CD14-positive monocyte (primary cell): ENCODE measurements at regions not wholly inside any gene's neighbourhood (a gene's known extent, or its start where the extent isn't known, plus 50 kb on each side); places are given as distances from the start of the nearest gene placed in this dataset.

Experiments
- DNase-seq, 3 donors: peaks; one replicate each; pipeline ENCODE4 v3.0.0-alpha.2; 2011 to 2022
- H2AFZ ChIP-seq: 2 replicates; pipeline ENCODE4 v1.6.0; 2012; ENCODE audit warnings: mild to moderate bottlenecking, low read depth, low read length, inconsistent platforms; ENCODE audit not compliant: insufficient read depth, poor library complexity, severe bottlenecking
- H3K27ac ChIP-seq, 2 donors: 1 replicate in 1 of 2; 2 replicates in 1 of 2; pipeline ENCODE4 v1.5.1; 2012 to 2013; ENCODE audit warnings: low read length in 2 of 2, control low read depth in 1 of 2, inconsistent platforms in 1 of 2, low read depth in 1 of 2, mild to moderate bottlenecking in 1 of 2
- H3K27me3 ChIP-seq, 2 donors: one replicate each; pipeline versions ENCODE4 v1.6.0 to v1.6.1; 2011 to 2013; ENCODE audit warnings: low read length in 2 of 2; ENCODE audit not compliant: control insufficient read depth in 2 of 2, insufficient read depth in 2 of 2
- H3K36me3 ChIP-seq, 2 donors: replicated peaks in 1 of 2; 1 replicate in 1 of 2; 2 replicates in 1 of 2; pipeline versions ENCODE4 v1.5.1 to v1.6.1; 2012 to 2013; ENCODE audit warnings: low read length in 2 of 2, control low read depth in 1 of 2, inconsistent platforms in 1 of 2, mild to moderate bottlenecking in 1 of 2; ENCODE audit not compliant: insufficient read depth in 2 of 2, control insufficient read depth in 1 of 2
- H3K4me1 ChIP-seq, 2 donors: 1 replicate in 1 of 2; 2 replicates in 1 of 2; pipeline versions ENCODE4 v1.5.1 to v1.6.1; 2012 to 2013; ENCODE audit warnings: low read length in 2 of 2, control low read depth in 1 of 2, inconsistent platforms in 1 of 2, mild to moderate bottlenecking in 1 of 2, moderate library complexity in 1 of 2; ENCODE audit not compliant: insufficient read depth in 2 of 2, control insufficient read depth in 1 of 2
- H3K4me2 ChIP-seq: replicated peaks from 2 replicates; pipeline ENCODE3; 2012; ENCODE audit warnings: low read length, moderate library complexity, mild to moderate bottlenecking; ENCODE audit not compliant: poor library complexity, severe bottlenecking; ENCODE audit errors: extremely low read depth
- H3K4me3 ChIP-seq, 3 experiments: fragments of 200-600 bp in 1 of 3; sonication (generic) in 1 of 3; replicated peaks in 1 of 3; 1 replicate in 2 of 3; 2 replicates in 1 of 3; pipeline ENCODE4 v1.5.1; 2011 to 2013; ENCODE audit warnings: low read length in 3 of 3, mild to moderate bottlenecking in 3 of 3, control low read depth in 2 of 3, low read depth in 2 of 3, inconsistent platforms in 1 of 3, moderate library complexity in 1 of 3
- H3K79me2 ChIP-seq: 2 replicates; pipeline ENCODE4 v1.6.0; 2012; ENCODE audit warnings: mild to moderate bottlenecking, control low read depth, inconsistent platforms, low read length, moderate library complexity; ENCODE audit not compliant: insufficient read depth
- H3K9ac ChIP-seq: 2 replicates; pipeline ENCODE4 v1.6.0; 2017; ENCODE audit warnings: low read length, mild to moderate bottlenecking; ENCODE audit not compliant: insufficient read depth, poor library complexity, severe bottlenecking
- H3K9me3 ChIP-seq, 2 donors: replicated peaks in 1 of 2; 1 replicate in 1 of 2; 2 replicates in 1 of 2; pipeline versions ENCODE4 v1.5.1 to v1.6.1; 2012 to 2013; ENCODE audit warnings: low read length in 2 of 2, control low read depth in 1 of 2; ENCODE audit not compliant: control insufficient read depth in 1 of 2, insufficient read depth in 1 of 2
- H4K20me1 ChIP-seq: 2 replicates; pipeline ENCODE4 v1.6.0; 2012; ENCODE audit warnings: mild to moderate bottlenecking, low read length, control low read depth, moderate library complexity; ENCODE audit not compliant: insufficient read depth
- H3K27ac Mint-ChIP-seq, 7 donors: one replicate each; pipeline ENCODE4 v1.8.0; 2020; ENCODE audit warnings: mild to moderate bottlenecking in 7 of 7, mixed read lengths in 7 of 7, moderate library complexity in 6 of 7, inconsistent platforms in 2 of 7
- H3K27me3 Mint-ChIP-seq, 3 donors: one replicate each; pipeline ENCODE4 v1.8.0; 2021 to 2022; ENCODE audit warnings: low read depth in 3 of 3, mild to moderate bottlenecking in 3 of 3, mixed read lengths in 3 of 3, moderate library complexity in 3 of 3, inconsistent platforms in 1 of 3
- H3K36me3 Mint-ChIP-seq, 2 donors: one replicate each; pipeline ENCODE4 v1.8.0; 2020; ENCODE audit warnings: mixed read lengths in 2 of 2, inconsistent platforms in 1 of 2, mild to moderate bottlenecking in 1 of 2
- H3K4me1 Mint-ChIP-seq: one replicate; pipeline ENCODE4 v1.8.0; 2020; ENCODE audit warnings: mild to moderate bottlenecking, mixed read lengths
- H3K4me3 Mint-ChIP-seq, 2 donors: one replicate each; pipeline ENCODE4 v1.8.0; 2020; ENCODE audit warnings: mild to moderate bottlenecking in 2 of 2, mixed read lengths in 2 of 2, moderate library complexity in 1 of 2
- H3K9me3 Mint-ChIP-seq, 7 donors: one replicate each; pipeline ENCODE4 v1.8.0; 2020 to 2022; ENCODE audit warnings: mixed read lengths in 7 of 7, mild to moderate bottlenecking in 6 of 7, moderate library complexity in 6 of 7, inconsistent platforms in 2 of 7
- WGBS: methylation state at CpG from one replicate; pipeline ENCODE4 v1.1.5; 2013; ENCODE audit warnings: missing lambda C conversion rate; ENCODE audit not compliant: insufficient coverage; 5-methylcytosine and 5-hydroxymethylcytosine counted together
- intact Hi-C, 2 donors: fragments of 100-400 bp; cut with micrococcal nuclease; formaldehyde crosslinking; loops; one replicate each; pipeline versions ENCODE4 v1.15.0 to v1.15.1; 2023
- TF ChIP-seq, protein P1 (sequence below): fragments of 200-600 bp; IDR thresholded peaks from one replicate; pipeline ENCODE4 v1.8.0; 2022; ENCODE audit warnings: antibody characterized with exemption, mild to moderate bottlenecking

DNA sequence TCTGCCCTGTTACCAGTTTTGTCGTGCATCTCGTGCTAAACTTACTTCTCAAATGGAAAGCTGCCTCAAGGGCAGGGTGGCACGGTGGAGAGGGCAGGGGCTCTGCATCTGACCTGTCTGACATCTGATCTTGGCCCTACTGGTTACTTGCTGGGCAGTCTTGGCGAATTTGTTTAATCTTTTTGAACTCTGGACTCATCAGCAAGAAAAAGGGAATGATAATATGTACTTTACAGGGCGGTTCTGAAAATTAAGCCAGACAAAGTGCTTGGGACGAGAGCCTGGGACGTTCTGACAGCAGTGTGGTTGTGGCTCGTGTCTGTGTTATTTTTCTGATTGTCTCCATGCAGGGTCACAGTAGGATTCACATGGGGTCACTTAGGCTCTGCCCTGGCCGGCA lies 659.3 kb downstream of the VRK1 start:
- Histone ChIP-seq H2AFZ (no peak overlapping the region), H3K4me2 (no peak overlapping the region), H4K20me1 (no peaks in the 10 kb centered on the region), H3K9ac (no peak overlapping the region), H3K79me2 (no peaks in the 10 kb centered on the region), H3K27ac (no peak overlapping the region), H3K27me3 (no peaks in the 10 kb centered on the region), H3K4me1 (peaks cover 0 to 7% of the 10 kb centered on the region in 2 donors), H3K9me3 (no peaks in the 10 kb centered on the region), H3K4me3 (no peak overlapping the region), H3K36me3 (no peaks in the 10 kb centered on the region)
- intact Hi-C loops, result no loop called here
- H3K4me1 Mint-ChIP-seq, result peaks cover 13% of the 10 kb centered on the region
- WGBS, result 86% methylated on average over 7 of the region's 9 CpGs
- no peaks in the 10 kb centered on the region for H3K36me3 Mint-ChIP-seq
- H3K9me3 Mint-ChIP-seq, result peaks cover 0 to 6% (median 0%) of the 10 kb centered on the region in 7 donors
- H3K27me3 Mint-ChIP-seq, result peaks cover 8 to 17% (median 11%) of the 10 kb centered on the region in 3 donors
- H3K4me3 Mint-ChIP-seq, result no peak overlapping the region
- DNase-seq, result no peak
- TF ChIP-seq, protein P1, sequence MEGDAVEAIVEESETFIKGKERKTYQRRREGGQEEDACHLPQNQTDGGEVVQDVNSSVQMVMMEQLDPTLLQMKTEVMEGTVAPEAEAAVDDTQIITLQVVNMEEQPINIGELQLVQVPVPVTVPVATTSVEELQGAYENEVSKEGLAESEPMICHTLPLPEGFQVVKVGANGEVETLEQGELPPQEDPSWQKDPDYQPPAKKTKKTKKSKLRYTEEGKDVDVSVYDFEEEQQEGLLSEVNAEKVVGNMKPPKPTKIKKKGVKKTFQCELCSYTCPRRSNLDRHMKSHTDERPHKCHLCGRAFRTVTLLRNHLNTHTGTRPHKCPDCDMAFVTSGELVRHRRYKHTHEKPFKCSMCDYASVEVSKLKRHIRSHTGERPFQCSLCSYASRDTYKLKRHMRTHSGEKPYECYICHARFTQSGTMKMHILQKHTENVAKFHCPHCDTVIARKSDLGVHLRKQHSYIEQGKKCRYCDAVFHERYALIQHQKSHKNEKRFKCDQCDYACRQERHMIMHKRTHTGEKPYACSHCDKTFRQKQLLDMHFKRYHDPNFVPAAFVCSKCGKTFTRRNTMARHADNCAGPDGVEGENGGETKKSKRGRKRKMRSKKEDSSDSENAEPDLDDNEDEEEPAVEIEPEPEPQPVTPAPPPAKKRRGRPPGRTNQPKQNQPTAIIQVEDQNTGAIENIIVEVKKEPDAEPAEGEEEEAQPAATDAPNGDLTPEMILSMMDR, result no peak
- H3K27ac Mint-ChIP-seq, result no peak overlapping the region

- H3K9ac ChIP-seq, result no peak overlapping the region
- no peaks in the 10 kb centered on the region for H3K36me3 ChIP-seq
- no peak overlapping the region for H3K4me3 ChIP-seq
- Mint-ChIP-seq H3K27ac (peak overlapping the region in 1 of 7 donors; percentile 28), H3K4me1 (peaks cover 13% of the 10 kb centered on the region), H3K9me3 (peaks cover 0 to 9% (median 2%) of the 10 kb centered on the region in 7 donors), H3K4me3 (no peak overlapping the region), H3K27me3 (peaks cover 7 to 17% (median 11%) of the 10 kb centered on the region in 3 donors), H3K36me3 (no peaks in the 10 kb centered on the region)
- peaks cover 0 to 7% of the 10 kb centered on the region in 2 donors for H3K4me1 ChIP-seq
- no peak overlapping the region for H3K27ac ChIP-seq
- DNase-seq, result no peak
- no peaks in the 10 kb centered on the region for H3K79me2 ChIP-seq
- WGBS, result 91% methylated on average over 4 of the region's 4 CpGs
- H3K4me2 ChIP-seq, result no peak overlapping the region
- no peak overlapping the region for H2AFZ ChIP-seq
- H3K27me3 ChIP-seq, result no peaks in the 10 kb centered on the region
- TF ChIP-seq, protein P1, result no peak
- no peaks in the 10 kb centered on the region for H4K20me1 ChIP-seq
- intact Hi-C loops, result no loop called here
- peaks cover 0 to 4% of the 10 kb centered on the region in 2 donors for H3K9me3 ChIP-seq
Measured at GRCh38 chr14:97456958-97457357, 659.8 kb downstream of the VRK1 start.
